HCT116 (cell line): ENCODE measurements at regions not wholly inside any gene's neighbourhood (a gene's known extent, or its start where the extent isn't known, plus 50 kb on each side); places are given as distances from the start of the nearest gene placed in this dataset.

ENCODE experiments used
- CTCF ChIP-seq, 3 experiments: fragments of 200-600 bp in 1 of 3; sonication (generic) in 1 of 3; IDR thresholded peaks in 2 of 3; conservative IDR thresholded peaks in 1 of 3; 2 replicates each; pipeline ENCODE4 v1.5.1; 2012 to 2017; ENCODE audit warnings: low read depth in 2 of 3, low read length in 2 of 3, antibody characterized with exemption in 1 of 3, borderline replicate concordance in 1 of 3, control low read depth in 1 of 3, mild to moderate bottlenecking in 1 of 3, mixed read lengths in 1 of 3, mixed run types in 1 of 3, moderate library complexity in 1 of 3; ENCODE audit not compliant: insufficient read depth in 1 of 3
- POLR2AphosphoS5 ChIP-seq: IDR thresholded peaks from 2 replicates; pipeline ENCODE4 v1.6.1; 2011; ENCODE audit warnings: mild to moderate bottlenecking, low read depth, low read length, moderate library complexity
- TCF7L2 ChIP-seq: IDR thresholded peaks from 2 replicates; pipeline ENCODE4 v1.7.0; 2011; ENCODE audit warnings: borderline replicate concordance, inconsistent platforms; ENCODE audit not compliant: insufficient read depth, insufficient read length; ENCODE audit errors: extremely low read depth
- TF ChIP-seq, protein P1 (sequence below): IDR thresholded peaks from 2 replicates; pipeline ENCODE4 v1.6.1; 2012

DNA sequence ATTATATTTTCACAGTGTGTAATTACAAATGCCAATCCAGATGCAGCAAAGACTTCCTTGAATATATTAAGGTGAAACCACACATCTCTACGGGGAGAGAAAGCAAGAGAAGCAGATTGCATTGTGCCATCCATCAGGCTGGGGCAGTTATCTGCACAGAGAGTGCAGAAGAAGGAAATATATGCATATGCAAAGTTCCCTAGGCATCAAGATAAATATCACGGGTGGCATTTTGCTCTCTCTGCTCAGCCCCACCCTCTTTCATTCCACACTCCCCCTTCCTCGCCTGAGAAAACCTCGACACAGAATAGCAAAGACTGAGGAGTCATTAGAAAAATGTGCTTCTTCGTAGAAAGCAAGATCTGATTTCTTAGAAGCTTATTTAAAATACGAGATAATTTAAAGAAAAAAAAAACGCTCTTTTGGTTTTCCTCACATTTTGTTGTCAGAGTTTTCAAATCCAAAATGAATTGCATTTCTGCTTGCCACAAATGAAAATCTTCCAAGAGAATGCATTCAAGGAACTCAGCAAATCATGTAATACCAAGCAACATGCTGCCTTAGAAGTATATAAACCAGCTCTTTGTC lies 283.2 kb upstream of the LMCD1 start:
- no peak for TF ChIP-seq TCF7L2
- no peak for TF ChIP-seq CTCF (IDR thresholded peaks at IDR 0.05 in 2 of 3, conservative IDR thresholded peaks at IDR 0.05 in 1 of 3; ENCODE audit: borderline replicate concordance in 1 of 3, insufficient read depth in 1 of 3, low read depth in 2 of 3, low read length in 2 of 3)
- TF ChIP-seq, protein P1, sequence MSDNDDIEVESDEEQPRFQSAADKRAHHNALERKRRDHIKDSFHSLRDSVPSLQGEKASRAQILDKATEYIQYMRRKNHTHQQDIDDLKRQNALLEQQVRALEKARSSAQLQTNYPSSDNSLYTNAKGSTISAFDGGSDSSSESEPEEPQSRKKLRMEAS = no peak
- no peak for TF ChIP-seq POLR2AphosphoS5
